ENCODE measurements at regions not wholly inside any gene's neighbourhood (a gene's known extent, or its start where the extent isn't known, plus 50 kb on each side); places are given as distances from the start of the nearest gene placed in this dataset.

GRCh38 chr6:14968056-14968637 lies 277.7 kb upstream of the JARID2 start:
- whole genome bisulfite sequencing, 2 donors = 62 to 92% methylated on average over 2 of the region's 2 CpGs
- no peaks in the 10 kb centered on the region for H3K27me3 ChIP-seq
- H3K4me3 ChIP-seq = no peak overlapping the region
- H3K9me3 ChIP-seq = no peaks in the 10 kb centered on the region
- H3K4me1 ChIP-seq = no peaks in the 10 kb centered on the region
- no peak for DNase-seq
- intact Hi-C loops (cut with DNase I) = no loop called here
- H3K27ac ChIP-seq = no peak overlapping the region
- H3K36me3 ChIP-seq = no peaks in the 10 kb centered on the region
- TF ChIP-seq EP300 (IDR thresholded peaks at IDR 0.05) (no peak), POLR2A (IDR thresholded peaks at IDR 0.05) (no peak), POLR2AphosphoS5 (IDR thresholded peaks at IDR 0.05) (no peak), CTCF (IDR thresholded peaks at IDR 0.05) (no peak)

- no peak overlapping the region for H3K4me3 ChIP-seq
- intact Hi-C loops (cut with DNase I) = no loop called here
- no peak for DNase-seq
- H3K27me3 ChIP-seq = no peaks in the 10 kb centered on the region
- no peak overlapping the region for H3K27ac ChIP-seq
- H3K9me3 ChIP-seq = no peaks in the 10 kb centered on the region
- TF ChIP-seq CTCF (IDR thresholded peaks at IDR 0.05) (no peak), POLR2AphosphoS5 (IDR thresholded peaks at IDR 0.05) (no peak), POLR2A (IDR thresholded peaks at IDR 0.05) (no peak), EP300 (IDR thresholded peaks at IDR 0.05) (no peak)
- H3K36me3 ChIP-seq = no peaks in the 10 kb centered on the region
- no peaks in the 10 kb centered on the region for H3K4me1 ChIP-seq
Measured at GRCh38 chr6:14969126-14969525, 276.7 kb upstream of the JARID2 start.

DNA sequence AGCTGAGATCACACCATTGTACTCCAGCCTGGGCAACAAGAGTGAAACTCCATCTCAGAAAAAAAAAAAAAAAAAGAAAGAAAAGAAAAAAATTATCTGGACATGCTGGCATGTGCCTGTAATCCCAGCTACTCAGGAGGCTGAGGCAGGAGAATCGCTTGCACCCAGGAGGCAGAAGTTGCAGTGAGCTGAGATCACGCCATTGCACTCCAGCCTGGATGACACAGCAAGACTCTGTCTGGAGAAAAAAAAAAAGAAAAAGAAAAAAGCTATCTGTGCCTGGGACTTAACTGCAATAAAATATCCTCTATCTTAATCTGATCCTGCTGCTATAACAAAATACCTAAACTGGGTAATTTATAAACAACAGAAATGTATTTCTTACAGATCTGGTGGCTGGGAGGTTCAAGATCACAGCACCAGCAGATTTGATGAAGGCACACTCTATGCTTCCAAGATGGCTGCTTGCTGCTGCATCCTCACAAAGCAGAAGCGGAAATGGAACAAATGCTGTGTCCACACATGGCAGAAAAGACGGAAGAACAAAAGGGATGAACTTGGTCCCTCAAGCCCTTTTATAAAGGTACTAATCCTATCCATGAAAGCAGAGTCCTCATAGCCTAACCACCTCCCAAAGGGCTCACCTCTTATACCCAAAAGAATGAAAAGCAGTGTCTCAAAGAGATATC lies 273.3 kb upstream of the JARID2 start:
- 93 to 94% methylated on average over 4 of the region's 4 CpGs for WGBS, 2 donors
- DNase-seq = no peak
- no peaks in the 10 kb centered on the region for H3K4me1 ChIP-seq
- intact Hi-C loops (cut with DNase I) = no loop called here
- no peak overlapping the region for H3K4me3 ChIP-seq
- no peak overlapping the region for H3K27ac ChIP-seq
- H3K9me3 ChIP-seq = no peaks in the 10 kb centered on the region
- no peaks in the 10 kb centered on the region for H3K27me3 ChIP-seq
- H3K36me3 ChIP-seq = no peaks in the 10 kb centered on the region
- TF ChIP-seq POLR2A (IDR thresholded peaks at IDR 0.05) (no peak), EP300 (IDR thresholded peaks at IDR 0.05) (no peak), POLR2AphosphoS5 (IDR thresholded peaks at IDR 0.05) (no peak), CTCF (IDR thresholded peaks at IDR 0.05) (no peak)

GRCh38 chr6:14974372-14974771 lies 271.5 kb upstream of the JARID2 start:
- Histone ChIP-seq H3K9me3 (no peaks in the 10 kb centered on the region), H3K4me1 (no peaks in the 10 kb centered on the region), H3K27me3 (no peaks in the 10 kb centered on the region), H3K4me3 (no peak overlapping the region), H3K36me3 (no peaks in the 10 kb centered on the region), H3K27ac (no peak overlapping the region)
- intact Hi-C loops (cut with DNase I) = no loop called here
- TF ChIP-seq POLR2A (IDR thresholded peaks at IDR 0.05) = no peak
- no peak for TF ChIP-seq CTCF (IDR thresholded peaks at IDR 0.05)
- no peak for TF ChIP-seq EP300 (IDR thresholded peaks at IDR 0.05)
- no peak for TF ChIP-seq POLR2AphosphoS5 (IDR thresholded peaks at IDR 0.05)
- WGBS, 2 donors = 96 to 97% methylated on average over 1 of the region's 1 CpG
- DNase-seq = no peak

All from sigmoid colon (tissue), 6 donors.